HG02885 (cell line): ENCODE measurements at regions not wholly inside any gene's neighbourhood (a gene's known extent, or its start where the extent isn't known, plus 50 kb on each side); places are given as distances from the start of the nearest gene placed in this dataset.

Source experiments
- ATAC-seq: cut with Tn5 transposase; IDR thresholded peaks from one replicate; pipeline ENCODE4 v1.9.1; 2021; ENCODE audit warnings: mild to moderate bottlenecking; ENCODE audit not compliant: unreplicated experiment, poor library complexity

- no peak for ATAC-seq
Measured at GRCh38 chr6:14921170-14921569, 324.7 kb upstream of the JARID2 start.

DNA sequence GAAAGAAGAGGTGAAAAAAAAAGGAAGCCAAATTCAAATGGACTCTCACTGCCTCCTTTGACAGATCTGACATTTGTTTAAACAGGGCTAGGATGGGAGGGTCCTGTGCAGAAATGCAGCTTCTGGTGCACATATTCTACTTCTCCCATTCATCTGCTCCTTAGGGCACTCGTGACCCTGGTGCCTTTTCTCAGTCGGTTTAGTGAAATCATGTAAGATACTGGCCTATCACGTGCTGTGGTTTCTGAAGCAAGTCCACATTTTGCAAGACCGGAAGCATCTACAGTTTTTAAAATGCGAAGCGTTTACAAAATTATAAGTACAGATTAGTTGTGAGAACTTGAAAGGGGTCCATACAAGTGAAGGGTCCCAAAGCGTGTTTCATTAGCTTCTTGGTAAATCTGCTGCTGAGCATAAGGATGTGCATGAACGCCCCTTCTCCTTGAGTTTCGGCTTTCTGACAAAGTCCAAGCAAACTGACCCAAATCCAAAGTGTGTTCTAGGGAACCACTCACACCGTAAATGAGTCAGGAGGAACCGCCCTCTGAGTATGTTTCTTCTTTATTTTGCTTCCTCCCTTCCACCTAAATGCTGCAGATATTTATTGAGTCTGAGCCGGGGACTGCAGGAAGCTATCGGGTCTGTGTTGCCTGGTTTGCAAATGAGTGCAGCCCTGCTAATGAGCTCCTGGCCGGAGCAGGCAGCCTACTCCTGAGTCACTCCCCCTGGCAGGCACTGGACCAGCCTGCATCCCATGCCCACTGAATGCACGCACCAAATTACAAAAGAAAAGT lies 323.8 kb upstream of the JARID2 start:
- ATAC-seq = no peak

GRCh38 chr6:14922706-14923460 lies 323.0 kb upstream of the JARID2 start:
- ATAC-seq = no peak

- no peak for ATAC-seq
Measured at GRCh38 chr6:14924126-14925024, 321.5 kb upstream of the JARID2 start.

DNA sequence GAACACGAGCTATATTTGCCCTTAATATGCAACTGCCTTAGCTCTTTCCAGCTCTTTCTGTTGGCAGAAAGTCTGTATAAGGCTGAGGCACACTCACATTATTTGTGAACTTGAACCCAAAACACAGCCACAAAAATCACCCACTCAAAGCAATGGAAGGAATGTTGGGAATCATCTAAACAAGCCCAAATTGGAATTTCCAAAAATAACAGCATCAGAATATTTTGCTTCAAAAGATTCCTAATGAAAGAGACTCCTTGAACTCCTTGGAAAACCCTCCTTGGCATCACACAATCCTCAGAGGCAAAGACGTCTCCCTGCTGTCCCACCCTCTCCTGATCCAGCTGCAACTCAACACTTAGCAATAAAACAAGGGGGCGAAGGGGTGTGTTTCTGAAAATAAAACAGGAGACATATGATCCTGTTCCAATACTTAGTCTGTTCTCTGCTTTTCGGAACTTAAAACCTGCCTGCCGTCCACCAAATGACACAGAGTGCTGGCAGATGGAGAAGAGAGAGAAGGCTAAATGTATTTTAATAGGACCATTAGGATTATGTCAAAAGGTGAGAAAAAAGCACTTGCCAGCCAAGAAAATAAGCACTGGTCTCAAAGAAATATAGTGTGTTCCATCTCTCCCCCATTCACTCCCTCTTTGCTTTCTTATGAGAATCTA lies 320.7 kb upstream of the JARID2 start:
- no peak for ATAC-seq

DNA sequence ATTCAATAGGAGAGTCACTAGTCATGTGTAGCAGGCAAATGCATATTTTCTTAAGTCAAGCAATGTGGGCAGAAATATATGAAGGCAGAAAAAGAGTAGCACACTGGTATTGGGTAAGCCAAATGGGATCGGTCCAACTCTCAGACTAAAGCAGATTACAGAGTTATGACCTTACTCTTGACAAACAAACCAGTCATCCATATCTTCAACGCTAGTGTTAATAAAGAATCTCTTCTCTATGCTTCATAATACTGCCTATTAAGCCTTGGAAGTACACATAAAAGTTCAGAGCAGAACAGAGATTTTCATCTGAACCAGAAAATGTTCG lies 320.2 kb upstream of the JARID2 start:
- no peak for ATAC-seq

DNA sequence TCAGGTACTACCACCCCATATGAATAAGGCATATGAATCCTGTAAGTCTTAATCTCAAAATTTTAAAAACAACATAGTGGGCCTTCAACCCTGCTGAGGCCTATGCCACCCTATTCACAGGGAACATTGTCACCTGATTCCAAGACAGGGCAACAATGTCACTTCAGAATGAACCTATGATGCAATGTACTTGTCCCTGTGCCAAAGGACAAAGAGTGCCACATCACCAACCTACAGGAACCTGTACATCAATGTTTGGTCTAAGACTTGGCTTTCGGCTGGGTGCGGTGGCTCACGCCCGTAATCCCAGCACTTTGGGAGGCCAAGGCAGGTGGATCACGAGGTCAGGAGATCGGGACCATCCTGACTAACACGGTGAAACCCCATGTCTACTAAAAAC lies 318.5 kb upstream of the JARID2 start:
- no peak for ATAC-seq

- no peak for ATAC-seq
Measured at GRCh38 chr6:14929291-14929690, 316.6 kb upstream of the JARID2 start.

DNA sequence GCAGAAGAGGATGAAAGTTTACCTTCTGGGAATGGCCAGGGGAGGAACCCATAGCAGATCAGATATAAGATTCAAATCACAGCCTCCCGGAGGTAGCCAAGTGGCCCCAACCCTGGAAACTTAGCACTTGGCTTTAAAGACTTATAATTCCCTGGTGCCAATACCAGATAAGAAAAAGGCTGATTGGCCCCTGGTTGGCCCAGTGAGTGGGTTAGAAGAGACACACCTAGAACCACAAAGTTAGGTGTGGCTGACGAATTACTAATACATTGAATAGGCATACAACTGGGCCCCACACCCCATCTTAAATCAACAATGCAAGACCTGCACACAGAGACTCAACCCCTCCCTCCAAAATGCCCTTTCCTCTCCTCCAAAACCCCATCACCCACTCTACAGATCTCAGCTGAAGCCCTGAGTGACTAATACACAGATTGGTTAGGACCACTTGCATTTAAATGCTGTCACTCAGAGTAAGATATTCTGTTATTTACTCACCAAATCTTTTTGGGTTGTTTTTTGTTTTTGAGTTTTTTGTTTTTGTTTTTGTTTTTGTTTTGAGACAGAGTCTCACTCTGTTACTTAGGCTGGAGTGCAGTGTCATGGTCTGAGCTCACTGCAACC lies 315.4 kb upstream of the JARID2 start:
- ATAC-seq = no peak

GRCh38 chr6:14932485-14933182 lies 313.2 kb upstream of the JARID2 start:
- no peak for ATAC-seq

DNA sequence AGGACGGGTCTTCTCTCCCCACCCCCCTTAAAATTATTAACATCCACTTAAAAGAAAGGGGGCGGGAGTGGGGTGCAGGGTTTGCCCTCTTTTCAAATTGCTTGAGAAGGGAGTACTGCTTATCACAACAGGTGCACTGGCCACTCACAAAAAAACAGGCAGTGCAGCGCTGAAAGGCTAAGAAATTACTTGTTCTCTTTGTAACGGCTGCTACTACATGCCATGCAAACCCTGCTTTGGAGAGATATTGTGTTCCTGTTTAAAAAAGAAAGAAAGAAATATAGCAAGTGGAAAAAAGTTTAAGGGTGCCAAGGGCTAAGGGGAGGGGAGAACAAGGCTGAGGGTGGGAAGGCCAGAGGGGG lies 312.7 kb upstream of the JARID2 start:
- ATAC-seq = no peak

GRCh38 chr6:14934013-14934412 lies 311.9 kb upstream of the JARID2 start:
- ATAC-seq = no peak

DNA sequence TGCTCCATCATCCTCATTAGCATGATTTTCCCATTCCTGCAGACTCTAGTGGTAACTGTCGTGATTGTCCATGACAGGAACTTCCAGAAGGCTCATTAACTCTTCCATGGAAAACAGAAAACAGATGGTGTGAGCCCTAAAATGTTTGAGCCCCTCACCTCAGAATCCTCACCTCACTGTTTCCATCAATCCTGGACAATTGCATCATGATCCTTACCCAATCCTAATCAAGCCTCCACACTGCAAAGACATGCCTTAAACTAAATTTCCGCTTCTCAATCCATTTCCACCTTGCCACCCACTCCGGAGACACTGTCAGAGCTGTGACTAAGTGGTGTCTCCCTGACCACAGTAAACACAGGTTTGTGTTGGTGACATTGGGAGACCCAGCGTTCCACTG lies 311.0 kb upstream of the JARID2 start:
- ATAC-seq = no peak

- ATAC-seq = no peak
Measured at GRCh38 chr6:14936861-14937260, 309.0 kb upstream of the JARID2 start.

- ATAC-seq = no peak
Measured at GRCh38 chr6:14943116-14943515, 302.8 kb upstream of the JARID2 start.

- no peak for ATAC-seq
Measured at GRCh38 chr6:14944593-14944992, 301.3 kb upstream of the JARID2 start.

- ATAC-seq = no peak
Measured at GRCh38 chr6:14945461-14946185, 300.2 kb upstream of the JARID2 start.

GRCh38 chr6:14946753-14947152 lies 299.1 kb upstream of the JARID2 start:
- no peak for ATAC-seq
